22Rv1 (cell line): ENCODE measurements at regions not wholly inside any gene's neighbourhood (a gene's known extent, or its start where the extent isn't known, plus 50 kb on each side); places are given as distances from the start of the nearest gene placed in this dataset.

Source experiments
- CTCF ChIP-seq: fragments of 450-650 bp; IDR thresholded peaks from 2 replicates; pipeline ENCODE4 v1.5.1; 2017; ENCODE audit warnings: mild to moderate bottlenecking
- ZFX ChIP-seq: fragments of 450-650 bp; IDR thresholded peaks from 2 replicates; pipeline ENCODE4 v1.6.1; 2017; ENCODE audit warnings: antibody characterized with exemption, borderline replicate concordance

- TF ChIP-seq CTCF (no peak), ZFX (no peak)
These were observed 889.3 kb upstream of the CELF2 start for GRCh38 chr10:10128387-10128786.
